Activated B cell treated with CpG ODN at 0.5 μM for 24 hours (primary cell): ENCODE measurements at regions not wholly inside any gene's neighbourhood (a gene's known extent, or its start where the extent isn't known, plus 50 kb on each side); places are given as distances from the start of the nearest gene placed in this dataset.

Experiments
- ATAC-seq: fragments of 200-7000 bp; cut with Tn5 transposase; one replicate; pipeline ENCODE4 v1.10.0; 2021; ENCODE audit warnings: low read depth, mild to moderate bottlenecking, moderate library complexity
- CTCF ChIA-PET: fragments of 350-600 bp; sonication (Branson Sonifier 250); formaldehyde crosslinking; loops from one replicate; lab custom pipeline; 2021; ENCODE audit warnings: antibody characterized with exemption; lab: Charles Lee
- POLR2A ChIA-PET: fragments of 350-600 bp; sonication (Branson Sonifier 250); formaldehyde crosslinking; loops from one replicate; lab custom pipeline; 2021; ENCODE audit warnings: antibody characterized with exemption; lab: Charles Lee
- DNase-seq: peaks from one replicate; pipeline ENCODE4 v3.0.0; 2022
- H3K27ac Mint-ChIP-seq: one replicate; pipeline ENCODE4 v1.8.0; 2020; ENCODE audit warnings: mixed read lengths
- H3K27me3 Mint-ChIP-seq: one replicate; pipeline ENCODE4 v1.8.0; 2021; ENCODE audit warnings: mixed read lengths
- H3K36me3 Mint-ChIP-seq: one replicate; pipeline ENCODE4 v1.8.0; 2021; ENCODE audit warnings: low read depth, mixed read lengths
- H3K4me1 Mint-ChIP-seq: one replicate; pipeline ENCODE4 v1.8.0; 2021; ENCODE audit warnings: mixed read lengths
- H3K4me3 Mint-ChIP-seq: one replicate; pipeline ENCODE4 v1.8.0; 2020; ENCODE audit warnings: mild to moderate bottlenecking, mixed read lengths
- H3K9me3 Mint-ChIP-seq: one replicate; pipeline ENCODE4 v1.8.0; 2020; ENCODE audit warnings: mixed read lengths
- intact Hi-C: fragments of 100-400 bp; cut with micrococcal nuclease; formaldehyde crosslinking; loops from one replicate; pipeline ENCODE4 v1.15.1; 2024
- TF ChIP-seq, protein P1 (sequence below): fragments of 200-600 bp; IDR thresholded peaks from one replicate; pipeline ENCODE4 v1.8.0; 2022; ENCODE audit warnings: antibody characterized with exemption, mild to moderate bottlenecking

DNA sequence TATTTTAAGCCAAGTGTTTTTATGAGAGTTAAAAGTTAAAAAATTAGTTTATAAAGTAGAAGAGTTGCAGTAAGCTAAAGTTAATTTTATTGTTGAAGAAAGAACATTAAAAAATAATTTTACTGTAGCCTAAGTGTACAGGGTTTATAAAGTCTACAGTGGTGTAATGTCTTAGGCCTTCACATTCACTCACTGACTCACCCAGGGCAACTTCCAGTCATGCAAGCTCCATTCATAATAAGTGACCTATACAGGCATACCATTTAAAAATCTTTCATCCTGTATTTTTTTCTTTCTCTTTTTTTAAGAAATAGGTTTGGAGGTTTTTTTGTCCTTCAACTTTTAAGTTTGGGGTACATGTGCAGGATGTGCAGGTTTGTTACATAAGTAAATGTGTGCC lies 87.9 kb upstream of the NR3C2 start:
- intact Hi-C loops = no loop called here
- no peak overlapping the region for H3K27ac Mint-ChIP-seq
- ATAC-seq = no peak
- no peaks in the 10 kb centered on the region for H3K27me3 Mint-ChIP-seq
- no peak for DNase-seq
- peaks cover 24% of the 10 kb centered on the region for H3K9me3 Mint-ChIP-seq
- no peaks in the 10 kb centered on the region for H3K4me1 Mint-ChIP-seq
- ChIA-PET POLR2A (no interaction called here), CTCF (no interaction called here)
- TF ChIP-seq, protein P1, sequence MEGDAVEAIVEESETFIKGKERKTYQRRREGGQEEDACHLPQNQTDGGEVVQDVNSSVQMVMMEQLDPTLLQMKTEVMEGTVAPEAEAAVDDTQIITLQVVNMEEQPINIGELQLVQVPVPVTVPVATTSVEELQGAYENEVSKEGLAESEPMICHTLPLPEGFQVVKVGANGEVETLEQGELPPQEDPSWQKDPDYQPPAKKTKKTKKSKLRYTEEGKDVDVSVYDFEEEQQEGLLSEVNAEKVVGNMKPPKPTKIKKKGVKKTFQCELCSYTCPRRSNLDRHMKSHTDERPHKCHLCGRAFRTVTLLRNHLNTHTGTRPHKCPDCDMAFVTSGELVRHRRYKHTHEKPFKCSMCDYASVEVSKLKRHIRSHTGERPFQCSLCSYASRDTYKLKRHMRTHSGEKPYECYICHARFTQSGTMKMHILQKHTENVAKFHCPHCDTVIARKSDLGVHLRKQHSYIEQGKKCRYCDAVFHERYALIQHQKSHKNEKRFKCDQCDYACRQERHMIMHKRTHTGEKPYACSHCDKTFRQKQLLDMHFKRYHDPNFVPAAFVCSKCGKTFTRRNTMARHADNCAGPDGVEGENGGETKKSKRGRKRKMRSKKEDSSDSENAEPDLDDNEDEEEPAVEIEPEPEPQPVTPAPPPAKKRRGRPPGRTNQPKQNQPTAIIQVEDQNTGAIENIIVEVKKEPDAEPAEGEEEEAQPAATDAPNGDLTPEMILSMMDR = no peak
- no peak overlapping the region for H3K4me3 Mint-ChIP-seq
- H3K36me3 Mint-ChIP-seq = no peaks in the 10 kb centered on the region

DNA sequence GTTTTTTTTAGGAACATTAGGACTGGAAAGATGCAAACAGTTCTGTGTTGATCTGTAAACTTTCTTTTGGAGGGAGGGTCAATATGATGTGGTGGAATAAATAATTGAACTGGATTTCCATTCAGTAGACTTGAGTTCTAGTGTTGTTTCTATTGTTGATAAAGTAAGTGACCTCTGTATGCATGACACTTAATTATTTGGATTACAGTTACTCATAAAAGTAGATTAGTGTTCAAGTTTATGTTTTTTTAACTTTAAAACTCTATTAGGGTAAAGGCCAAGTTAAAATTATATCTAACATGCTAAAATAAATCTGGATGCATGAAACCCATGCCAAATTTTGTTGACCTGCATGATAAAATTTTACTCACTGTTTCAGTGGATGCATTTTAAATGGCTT lies 85.4 kb upstream of the NR3C2 start:
- H3K36me3 Mint-ChIP-seq = no peaks in the 10 kb centered on the region
- intact Hi-C loops = no loop called here
- no peak overlapping the region for H3K4me3 Mint-ChIP-seq
- H3K27me3 Mint-ChIP-seq = no peaks in the 10 kb centered on the region
- no peaks in the 10 kb centered on the region for H3K4me1 Mint-ChIP-seq
- peaks cover 6% of the 10 kb centered on the region for H3K9me3 Mint-ChIP-seq
- TF ChIP-seq, protein P1 = no peak
- no peak overlapping the region for H3K27ac Mint-ChIP-seq
- CTCF ChIA-PET = no interaction called here
- no peak for ATAC-seq
- POLR2A ChIA-PET = no interaction called here
- no peak for DNase-seq

DNA sequence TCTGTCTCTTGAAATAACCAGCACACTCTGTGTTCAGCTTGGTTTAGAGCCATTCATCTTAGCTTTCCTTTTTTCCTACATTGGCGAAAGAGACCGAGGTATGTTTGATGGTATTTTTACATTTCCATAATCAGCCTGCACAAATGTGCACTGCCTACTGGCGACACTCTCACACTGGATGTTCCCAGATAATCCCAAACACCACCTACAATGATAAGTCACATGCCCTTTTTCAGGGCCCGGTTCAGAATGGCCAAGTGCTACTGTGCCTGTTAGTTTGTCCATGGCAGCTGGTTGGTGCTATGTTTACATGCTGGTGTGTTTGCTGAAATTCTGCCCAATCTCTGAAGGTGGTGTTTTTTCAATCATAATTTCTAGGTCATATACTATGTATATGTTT lies 80.8 kb upstream of the NR3C2 start:
- peaks cover 7% of the 10 kb centered on the region for H3K9me3 Mint-ChIP-seq
- H3K36me3 Mint-ChIP-seq = no peaks in the 10 kb centered on the region
- CTCF ChIA-PET = no interaction called here
- no peak overlapping the region for H3K27ac Mint-ChIP-seq
- DNase-seq (no peak), ATAC-seq (no peak)
- H3K4me1 Mint-ChIP-seq = no peaks in the 10 kb centered on the region
- H3K4me3 Mint-ChIP-seq = no peak overlapping the region
- H3K27me3 Mint-ChIP-seq = no peaks in the 10 kb centered on the region
- intact Hi-C loops = no loop called here
- POLR2A ChIA-PET = no interaction called here
- TF ChIP-seq, protein P1 = no peak

DNA sequence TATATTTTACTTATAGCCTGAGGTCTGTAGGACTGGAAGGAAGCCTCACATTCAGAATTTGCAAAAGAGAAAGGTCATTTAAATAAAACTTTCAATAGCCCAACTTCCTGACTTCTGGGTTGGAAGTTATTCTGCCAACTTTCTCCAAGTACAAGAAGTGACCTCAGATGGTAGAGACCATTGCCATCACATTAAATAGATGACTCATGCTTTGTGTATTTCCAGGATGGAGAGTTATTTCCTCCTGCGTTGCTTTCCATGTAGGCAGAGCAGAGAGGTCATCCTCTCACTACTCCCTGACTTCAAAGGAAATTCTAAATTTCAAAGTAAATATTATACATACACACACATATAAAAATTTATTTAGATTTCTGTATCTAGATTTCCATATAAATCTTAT lies 73.0 kb upstream of the NR3C2 start:
- Mint-ChIP-seq H3K27ac (no peak overlapping the region), H3K4me1 (no peaks in the 10 kb centered on the region)
- POLR2A ChIA-PET = no interaction called here

DNA sequence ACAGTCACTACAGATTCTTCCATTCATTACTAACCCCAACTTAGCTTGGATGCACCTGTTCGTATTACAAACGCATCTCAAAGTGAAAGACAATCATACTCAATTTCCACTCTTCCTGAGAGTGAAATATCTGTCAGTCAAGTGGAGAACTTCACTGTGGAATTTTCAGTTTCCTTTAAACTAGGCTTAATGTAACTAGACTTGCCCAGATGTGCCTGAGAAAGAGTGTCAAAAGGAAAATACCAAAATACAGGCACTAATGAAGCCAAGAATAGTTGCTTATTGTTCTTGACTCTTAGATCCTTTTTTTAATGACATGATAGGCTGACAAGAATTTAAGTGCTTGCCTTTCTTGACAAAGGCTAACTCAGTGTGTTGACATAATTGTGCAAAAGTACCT lies 72.4 kb upstream of the NR3C2 start:
- intact Hi-C loops = no loop called here
- POLR2A ChIA-PET = no interaction called here
- ATAC-seq (no peak), DNase-seq (no peak)
- TF ChIP-seq, protein P1 = no peak
- Mint-ChIP-seq H3K4me3 (no peak overlapping the region), H3K36me3 (no peaks in the 10 kb centered on the region), H3K4me1 (no peaks in the 10 kb centered on the region), H3K27ac (no peak overlapping the region), H3K27me3 (no peaks in the 10 kb centered on the region), H3K9me3 (peaks cover 16% of the 10 kb centered on the region)
- CTCF ChIA-PET = no interaction called here

More for the DNA sequence above, 73.0 kb upstream of the NR3C2 start:
- H3K4me3 Mint-ChIP-seq = no peak overlapping the region
- intact Hi-C loops = no loop called here
- no peaks in the 10 kb centered on the region for H3K36me3 Mint-ChIP-seq
- ATAC-seq (no peak), DNase-seq (no peak)
- TF ChIP-seq, protein P1 = no peak
- peaks cover 16% of the 10 kb centered on the region for H3K9me3 Mint-ChIP-seq
- no peaks in the 10 kb centered on the region for H3K27me3 Mint-ChIP-seq
- CTCF ChIA-PET = no interaction called here
